Upper lobe of right lung (tissue), 1 donor: ENCODE measurements at regions not wholly inside any gene's neighbourhood (a gene's known extent, or its start where the extent isn't known, plus 50 kb on each side); places are given as distances from the start of the nearest gene placed in this dataset.

Experiments
- ATAC-seq: fragments of 200-7000 bp; cut with Tn5 transposase; one replicate; pipeline ENCODE4 v1.9.1; 2020; ENCODE audit warnings: mild to moderate bottlenecking, moderate library complexity
- DNase-seq: peaks from one replicate; pipeline ENCODE4 v3.0.0-alpha.2; 2020
- H3K27ac ChIP-seq: fragments of 200-600 bp; one replicate; pipeline ENCODE4 v1.8.0; 2022
- H3K27me3 ChIP-seq: fragments of 200-600 bp; one replicate; pipeline ENCODE4 v1.8.0; 2022; ENCODE audit warnings: mild to moderate bottlenecking
- H3K36me3 ChIP-seq: fragments of 200-600 bp; one replicate; pipeline ENCODE4 v1.8.0; 2022
- H3K4me1 ChIP-seq: fragments of 200-600 bp; one replicate; pipeline ENCODE4 v1.8.0; 2022
- H3K4me3 ChIP-seq: fragments of 200-600 bp; one replicate; pipeline ENCODE4 v1.8.0; 2022; ENCODE audit warnings: mild to moderate bottlenecking
- H3K9me3 ChIP-seq: fragments of 200-600 bp; one replicate; pipeline ENCODE4 v1.8.0; 2022
- CTCF ChIP-seq: fragments of 200-600 bp; IDR thresholded peaks from one replicate; pipeline ENCODE4 v1.8.0; 2022; ENCODE audit warnings: antibody characterized with exemption
- intact Hi-C: fragments of 100-400 bp; cut with DNase I; formaldehyde crosslinking; loops from one replicate; pipeline ENCODE4 v1.11.0; 2022
- donor health status: DM: no; HTN: yes; CAD: no; lungs with severe emphysema.

DNA sequence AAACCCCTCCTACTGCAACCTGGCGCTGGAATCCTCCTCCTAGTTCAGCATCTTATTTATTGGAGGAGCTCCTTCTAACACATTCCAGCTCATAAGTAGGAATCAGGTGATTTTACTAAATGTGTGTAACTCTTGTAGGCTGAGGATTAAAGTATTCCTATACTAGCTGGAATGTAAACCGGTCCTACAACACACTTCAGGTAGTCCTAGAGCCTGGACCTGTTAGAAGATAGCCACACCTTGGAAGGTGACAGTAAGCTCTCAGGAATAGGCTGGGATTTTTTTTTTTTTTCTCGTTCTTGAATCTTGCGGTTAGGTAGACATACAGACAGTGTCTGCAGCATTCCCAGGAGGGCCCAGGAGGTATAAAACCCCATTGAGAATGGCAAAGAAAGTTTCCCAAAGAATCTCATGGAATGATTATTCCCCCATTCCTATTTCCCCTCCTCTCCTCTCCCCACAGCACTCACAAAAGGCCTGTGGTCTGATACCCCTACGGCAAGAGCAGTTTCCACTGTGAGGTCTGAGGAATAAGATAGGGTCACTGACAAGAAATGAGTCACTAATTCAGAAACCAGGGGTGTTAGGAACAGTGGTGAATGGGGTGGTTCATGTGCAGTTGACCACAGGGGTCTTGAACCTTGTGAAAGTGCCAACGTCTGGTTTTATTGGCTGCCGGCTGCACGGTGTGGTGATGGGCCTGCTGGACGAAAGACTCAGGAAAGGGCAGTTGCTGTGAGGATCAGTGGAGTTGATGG lies 267.1 kb downstream of the UTP18 start:
- intact Hi-C loops: no loop called here
- peak; percentile 94 for ATAC-seq
- Histone ChIP-seq H3K4me3 (no peak overlapping the region), H3K9me3 (no peaks in the 10 kb centered on the region), H3K27me3 (no peaks in the 10 kb centered on the region), H3K36me3 (no peaks in the 10 kb centered on the region), H3K27ac (no peak overlapping the region), H3K4me1 (no peaks in the 10 kb centered on the region)
- DNase-seq: no peak
- TF ChIP-seq CTCF: no peak

- Histone ChIP-seq H3K4me3 (no peak overlapping the region), H3K27me3 (no peaks in the 10 kb centered on the region), H3K27ac (no peak overlapping the region), H3K4me1 (no peaks in the 10 kb centered on the region), H3K36me3 (no peaks in the 10 kb centered on the region), H3K9me3 (no peaks in the 10 kb centered on the region)
- no peak for TF ChIP-seq CTCF
- DNase-seq: no peak
- no peak for ATAC-seq
- intact Hi-C loops: no loop called here
Observed at GRCh38 chr17:51528111-51528510, 267.8 kb downstream of the UTP18 start.

DNA sequence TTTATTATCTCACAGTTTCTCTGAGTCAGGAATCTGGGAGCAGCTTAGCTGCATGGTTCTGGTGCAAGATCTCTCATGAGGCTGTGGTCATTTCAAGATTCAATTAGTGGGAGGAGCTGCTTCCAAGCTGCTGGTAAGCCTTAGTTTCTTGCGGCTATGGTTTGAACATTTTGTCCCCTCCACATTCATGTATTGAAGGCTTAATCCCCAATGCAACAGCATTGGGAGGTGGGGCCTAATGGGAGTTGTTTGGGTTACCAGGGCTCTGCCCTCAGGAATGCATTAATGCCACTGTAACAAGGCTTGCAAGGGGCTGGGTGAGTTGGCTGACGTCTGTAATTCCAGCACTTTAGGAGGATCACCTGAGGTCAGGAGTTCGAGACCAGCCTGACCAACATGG lies 272.9 kb downstream of the UTP18 start:
- Histone ChIP-seq H3K4me1 (no peaks in the 10 kb centered on the region), H3K36me3 (no peaks in the 10 kb centered on the region), H3K27me3 (no peaks in the 10 kb centered on the region), H3K9me3 (no peaks in the 10 kb centered on the region), H3K4me3 (no peak overlapping the region), H3K27ac (no peak overlapping the region)
- intact Hi-C loops: no loop called here
- DNase-seq (no peak), ATAC-seq (no peak)
- TF ChIP-seq CTCF: no peak

DNA sequence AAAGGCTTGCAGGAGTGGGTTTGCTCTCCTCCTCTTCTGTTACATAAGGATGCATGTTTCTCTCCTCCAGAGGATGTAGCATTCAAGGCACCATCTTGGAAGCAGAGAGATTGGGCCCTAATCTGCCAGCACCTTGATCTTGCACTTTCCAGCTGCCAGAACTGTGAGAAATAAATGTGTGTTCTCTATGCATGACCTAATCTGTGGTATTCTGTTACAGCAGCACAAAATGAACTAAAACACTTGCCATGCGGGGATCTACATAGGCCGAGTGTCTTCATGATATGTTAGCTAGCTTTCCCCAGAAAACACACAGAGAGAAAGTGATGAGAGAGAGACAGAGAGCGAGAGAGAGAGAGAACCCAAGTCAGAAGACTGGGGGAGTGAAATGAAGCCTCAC lies 273.5 kb downstream of the UTP18 start:
- Histone ChIP-seq H3K36me3 (no peaks in the 10 kb centered on the region), H3K4me3 (no peak overlapping the region), H3K27ac (no peak overlapping the region), H3K9me3 (no peaks in the 10 kb centered on the region), H3K27me3 (no peaks in the 10 kb centered on the region), H3K4me1 (no peaks in the 10 kb centered on the region)
- intact Hi-C loops: no loop called here
- ATAC-seq (no peak), DNase-seq (no peak)
- no peak for TF ChIP-seq CTCF

GRCh38 chr17:51536627-51537026 lies 276.3 kb downstream of the UTP18 start:
- Histone ChIP-seq H3K36me3 (no peaks in the 10 kb centered on the region), H3K27ac (no peak overlapping the region), H3K27me3 (no peaks in the 10 kb centered on the region), H3K9me3 (no peaks in the 10 kb centered on the region), H3K4me3 (no peak overlapping the region), H3K4me1 (no peaks in the 10 kb centered on the region)
- ATAC-seq: no peak
- DNase-seq: no peak
- TF ChIP-seq CTCF: no peak
- intact Hi-C loops: no loop called here
